Breast epithelium (tissue), 4 donors: ENCODE measurements at regions not wholly inside any gene's neighbourhood (a gene's known extent, or its start where the extent isn't known, plus 50 kb on each side); places are given as distances from the start of the nearest gene placed in this dataset.
"Not testable (repeated sequence)": the region's sequence is repeated elsewhere in the genome, so short reads cannot be mapped to it uniquely, and the experiment has no call there.

Experiments used
- DNase-seq, 2 donors: peaks; one replicate each; pipeline ENCODE4 v3.0.0-alpha.2; 2019; ENCODE audit warnings: low spot score in 2 of 2
- H3K27ac ChIP-seq, 2 donors: fragments of 200-600 bp; sonication (generic) in 1 of 2; one replicate each; pipeline ENCODE4 v1.5.1; 2016 to 2019; ENCODE audit warnings: mild to moderate bottlenecking in 1 of 2
- H3K27me3 ChIP-seq, 2 donors: fragments of 200-600 bp; sonication (generic) in 1 of 2; one replicate each; pipeline versions ENCODE4 v1.5.1 to v1.6.0; 2017 to 2019; ENCODE audit warnings: control low read depth in 1 of 2, mild to moderate bottlenecking in 1 of 2
- H3K36me3 ChIP-seq: fragments of 200-600 bp; one replicate; pipeline ENCODE4 v1.5.1; 2019
- H3K4me1 ChIP-seq, 2 donors: fragments of 200-600 bp; sonication (generic); one replicate each; pipeline ENCODE4 v1.5.1; 2016 to 2019; ENCODE audit warnings: control low read depth in 1 of 2
- H3K4me3 ChIP-seq, 3 donors: fragments of 200-600 bp; sonication (generic); 1 replicate in 2 of 3; 2 replicates in 1 of 3; pipeline ENCODE4 v1.5.1; 2016 to 2019; ENCODE audit warnings: mild to moderate bottlenecking in 3 of 3, moderate library complexity in 2 of 3
- H3K9me3 ChIP-seq, 2 donors: fragments of 200-600 bp; sonication (generic) in 1 of 2; one replicate each; pipeline ENCODE4 v1.5.1; 2016 to 2019; ENCODE audit warnings: control low read depth in 1 of 2
- POLR2A ChIP-seq: fragments of 450-650 bp; IDR thresholded peaks from one replicate; pipeline ENCODE4 v1.6.1; 2016; ENCODE audit warnings: antibody characterized with exemption, mild to moderate bottlenecking, moderate library complexity
- POLR2AphosphoS5 ChIP-seq, 3 donors: sonication (generic); formaldehyde crosslinking; IDR thresholded peaks; one replicate each; pipeline ENCODE4 v1.6.1; 2017; ENCODE audit warnings: antibody characterized with exemption in 3 of 3
- intact Hi-C: fragments of 100-400 bp; cut with DNase I; formaldehyde crosslinking; loops from one replicate; pipeline ENCODE4 v1.15.1; 2023; ENCODE audit warnings: low total_unique reads
- TF ChIP-seq, protein P1 (sequence below), 3 donors: fragments of 450-650 bp; IDR thresholded peaks; one replicate each; pipeline ENCODE4 v1.5.1; 2016 to 2017; ENCODE audit warnings: antibody characterized with exemption in 3 of 3, mild to moderate bottlenecking in 3 of 3, moderate library complexity in 3 of 3

- no peak for DNase-seq
- Histone ChIP-seq H3K4me1 (no peaks in the 10 kb centered on the region), H3K9me3 (peaks cover 0 to 7% of the 10 kb centered on the region in 2 donors), H3K27ac (no peak overlapping the region), H3K36me3 (no peaks in the 10 kb centered on the region), H3K27me3 (no peaks in the 10 kb centered on the region), H3K4me3 (no peak overlapping the region)
- no peak for TF ChIP-seq POLR2A
- TF ChIP-seq, protein P1, sequence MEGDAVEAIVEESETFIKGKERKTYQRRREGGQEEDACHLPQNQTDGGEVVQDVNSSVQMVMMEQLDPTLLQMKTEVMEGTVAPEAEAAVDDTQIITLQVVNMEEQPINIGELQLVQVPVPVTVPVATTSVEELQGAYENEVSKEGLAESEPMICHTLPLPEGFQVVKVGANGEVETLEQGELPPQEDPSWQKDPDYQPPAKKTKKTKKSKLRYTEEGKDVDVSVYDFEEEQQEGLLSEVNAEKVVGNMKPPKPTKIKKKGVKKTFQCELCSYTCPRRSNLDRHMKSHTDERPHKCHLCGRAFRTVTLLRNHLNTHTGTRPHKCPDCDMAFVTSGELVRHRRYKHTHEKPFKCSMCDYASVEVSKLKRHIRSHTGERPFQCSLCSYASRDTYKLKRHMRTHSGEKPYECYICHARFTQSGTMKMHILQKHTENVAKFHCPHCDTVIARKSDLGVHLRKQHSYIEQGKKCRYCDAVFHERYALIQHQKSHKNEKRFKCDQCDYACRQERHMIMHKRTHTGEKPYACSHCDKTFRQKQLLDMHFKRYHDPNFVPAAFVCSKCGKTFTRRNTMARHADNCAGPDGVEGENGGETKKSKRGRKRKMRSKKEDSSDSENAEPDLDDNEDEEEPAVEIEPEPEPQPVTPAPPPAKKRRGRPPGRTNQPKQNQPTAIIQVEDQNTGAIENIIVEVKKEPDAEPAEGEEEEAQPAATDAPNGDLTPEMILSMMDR (IDR thresholded peaks at IDR 0.05), result no peak
- no peak for TF ChIP-seq POLR2AphosphoS5 (IDR thresholded peaks at IDR 0.05)
- intact Hi-C loops, result no loop called here
Measured at GRCh38 chr20:11509776-11510175, 407.9 kb upstream of the BTBD3 start.

DNA sequence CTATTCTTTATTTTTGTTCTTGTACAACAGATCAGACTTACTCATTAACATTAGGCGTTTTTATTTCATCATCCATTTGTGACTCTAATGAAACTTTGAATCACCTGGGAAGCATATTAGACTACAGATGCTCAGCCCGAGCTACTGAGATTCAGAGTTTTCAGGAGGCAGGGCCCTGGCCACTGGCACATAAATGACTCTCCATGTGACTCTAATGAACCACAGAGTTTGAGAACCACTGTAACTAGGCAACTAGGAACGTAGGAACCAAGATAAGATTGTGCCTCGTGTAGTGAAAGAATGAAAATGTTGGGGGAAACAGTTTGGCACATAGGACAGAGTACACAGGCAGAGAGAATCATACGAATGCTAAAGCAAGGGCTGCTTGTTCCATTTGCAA lies 405.9 kb upstream of the BTBD3 start:
- no peaks in the 10 kb centered on the region for H3K27me3 ChIP-seq
- H3K27ac ChIP-seq, result no peak overlapping the region
- H3K4me1 ChIP-seq, result no peaks in the 10 kb centered on the region
- H3K36me3 ChIP-seq, result no peaks in the 10 kb centered on the region
- intact Hi-C loops, result no loop called here
- peaks cover 0 to 7% of the 10 kb centered on the region in 2 donors for H3K9me3 ChIP-seq
- TF ChIP-seq, protein P1 (IDR thresholded peaks at IDR 0.05), result no peak
- no peak for TF ChIP-seq POLR2AphosphoS5 (IDR thresholded peaks at IDR 0.05)
- no peak for TF ChIP-seq POLR2A
- DNase-seq, result no peak
- H3K4me3 ChIP-seq, result no peak overlapping the region

DNA sequence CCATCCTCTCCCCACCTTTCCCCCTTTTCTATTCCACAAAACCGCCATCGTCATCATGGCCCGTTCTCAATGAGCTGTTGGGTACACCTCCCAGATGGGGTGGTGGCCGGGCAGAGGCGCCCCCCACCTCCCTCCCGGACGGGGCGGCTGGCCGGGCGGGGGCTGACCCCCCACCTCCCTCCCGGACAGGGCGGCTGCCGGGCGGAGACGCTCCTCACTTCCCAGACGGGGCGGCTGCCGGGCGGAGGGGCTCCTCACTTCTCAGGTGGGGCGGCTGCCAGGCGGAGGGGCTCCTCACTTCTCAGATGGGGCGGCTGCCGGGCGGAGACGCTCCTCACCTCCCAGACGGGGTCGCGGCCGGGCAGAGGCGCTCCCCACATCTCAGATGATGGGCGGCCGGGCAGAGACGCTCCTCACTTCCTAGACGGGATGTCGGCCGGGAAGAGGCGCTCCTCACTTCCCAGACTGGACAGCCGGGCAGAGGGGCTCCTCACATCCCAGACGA lies 404.4 kb upstream of the BTBD3 start:
- H3K4me1 ChIP-seq, H3K27me3 ChIP-seq, H3K4me3 ChIP-seq, H3K9me3 ChIP-seq, intact Hi-C loops, H3K27ac ChIP-seq, DNase-seq, H3K36me3 ChIP-seq: not testable (repeated sequence)

DNA sequence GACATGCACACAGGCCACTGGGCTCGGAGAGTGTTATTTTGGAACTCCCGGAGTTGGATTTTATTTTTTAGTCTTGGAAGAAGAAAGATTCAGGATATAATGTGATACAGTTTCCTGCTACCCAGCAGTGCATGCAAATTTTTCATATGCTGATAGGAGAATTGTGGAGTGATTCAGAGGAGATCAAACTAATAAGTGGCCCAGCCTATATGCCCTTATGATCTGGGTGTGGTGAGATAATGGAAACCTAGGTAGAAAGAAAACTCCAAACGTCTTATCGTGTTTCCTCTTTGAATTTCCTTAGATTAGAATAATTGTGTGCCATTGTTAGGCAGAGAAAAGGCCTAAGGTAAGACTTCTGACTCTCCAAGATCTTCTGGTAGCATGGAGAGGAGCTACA lies 401.2 kb upstream of the BTBD3 start:
- H3K9me3 ChIP-seq, result no peaks in the 10 kb centered on the region
- no peaks in the 10 kb centered on the region for H3K27me3 ChIP-seq
- TF ChIP-seq POLR2AphosphoS5 (IDR thresholded peaks at IDR 0.05) (no peak), POLR2A (no peak)
- TF ChIP-seq, protein P1 (IDR thresholded peaks at IDR 0.05), result no peak
- intact Hi-C loops, result no loop called here
- no peak overlapping the region for H3K4me3 ChIP-seq
- H3K27ac ChIP-seq, result no peak overlapping the region
- no peaks in the 10 kb centered on the region for H3K4me1 ChIP-seq
- no peak for DNase-seq
- H3K36me3 ChIP-seq, result no peaks in the 10 kb centered on the region

DNA sequence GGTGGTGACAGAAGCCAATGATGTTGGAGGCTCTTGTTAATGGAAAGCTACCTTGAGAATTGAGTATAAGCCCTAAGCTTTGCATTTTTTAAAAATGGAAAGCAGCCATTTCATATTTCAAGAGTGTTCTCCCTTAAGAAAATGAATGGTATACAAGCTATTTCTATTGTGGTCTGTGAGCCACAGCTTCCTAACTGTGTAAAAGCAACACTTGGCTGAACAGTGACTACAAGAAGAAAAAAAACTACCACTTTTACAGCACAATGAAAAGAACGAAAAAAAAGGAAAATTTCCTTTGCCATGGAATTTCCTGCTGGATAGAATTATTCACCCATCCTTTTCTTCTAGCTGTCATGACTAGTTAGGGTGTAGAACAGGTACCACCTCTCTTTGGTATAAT lies 397.1 kb upstream of the BTBD3 start:
- H3K9me3 ChIP-seq, result peaks cover 0 to 10% of the 10 kb centered on the region in 2 donors
- H3K4me1 ChIP-seq, result no peaks in the 10 kb centered on the region
- H3K27me3 ChIP-seq, result no peaks in the 10 kb centered on the region
- no peak for DNase-seq
- H3K27ac ChIP-seq, result no peak overlapping the region
- no peaks in the 10 kb centered on the region for H3K36me3 ChIP-seq
- intact Hi-C loops, result no loop called here
- H3K4me3 ChIP-seq, result no peak overlapping the region
- TF ChIP-seq POLR2AphosphoS5 (IDR thresholded peaks at IDR 0.05) (no peak), POLR2A (no peak)
- TF ChIP-seq, protein P1 (IDR thresholded peaks at IDR 0.05), result no peak
